ENCODE measurements at regions not wholly inside any gene's neighbourhood (a gene's known extent, or its start where the extent isn't known, plus 50 kb on each side); places are given as distances from the start of the nearest gene placed in this dataset.

DNA sequence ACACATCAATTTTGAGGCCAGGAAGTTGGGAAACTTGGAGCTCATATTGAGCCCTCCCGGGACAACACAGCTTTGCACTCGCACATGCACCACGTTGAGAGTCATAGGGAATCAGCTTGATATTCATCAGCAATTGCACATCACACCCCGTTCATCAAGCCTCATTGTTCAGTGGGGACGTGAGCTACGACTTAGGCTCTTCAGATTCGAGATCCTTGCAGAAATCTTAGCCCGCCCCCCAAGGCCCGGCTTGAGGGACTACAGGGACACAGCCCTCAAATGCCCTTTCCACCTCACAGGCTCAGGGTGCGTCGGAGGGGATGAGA is 93.0 kb upstream of the MAFB start:
- H3K4me1 ChIP-seq (ENCODE audit: insufficient read depth, low read length): no peaks in the 10 kb centered on the region

GRCh38 chr20:40785346-40785745 is 96.3 kb upstream of the MAFB start:
- H3K36me3 ChIP-seq (ENCODE audit: insufficient read depth, low read length): no peaks in the 10 kb centered on the region
- H3K4me1 ChIP-seq (ENCODE audit: insufficient read depth, low read length): no peaks in the 10 kb centered on the region
- WGBS: 91% methylated on average over 3 of the region's 3 CpGs
- H3K9ac ChIP-seq (ENCODE audit: low read depth, low read length): no peak overlapping the region
- H3K27ac ChIP-seq (ENCODE audit: low read depth, low read length): no peak overlapping the region
- H3K4me3 ChIP-seq (ENCODE audit: low read length): no peak overlapping the region
- no peaks in the 10 kb centered on the region for H3K27me3 ChIP-seq (ENCODE audit: insufficient read depth, low read length)
- H3K9me3 ChIP-seq (ENCODE audit: insufficient read depth, low read depth, low read length): no peaks in the 10 kb centered on the region

More for the DNA sequence above, 93.0 kb upstream of the MAFB start:
- Histone ChIP-seq H3K9me3 (ENCODE audit: insufficient read depth, low read depth, low read length) (no peaks in the 10 kb centered on the region), H3K27ac (ENCODE audit: low read depth, low read length) (no peak overlapping the region), H3K27me3 (ENCODE audit: insufficient read depth, low read length) (no peaks in the 10 kb centered on the region; the same call in 1 of the 2 replicates), H3K4me3 (ENCODE audit: low read length) (no peak overlapping the region), H3K36me3 (ENCODE audit: insufficient read depth, low read length) (no peaks in the 10 kb centered on the region), H3K9ac (ENCODE audit: low read depth, low read length) (no peak overlapping the region)
- WGBS: 86% methylated on average over 11 of the region's 11 CpGs

- 78% methylated on average over 11 of the region's 11 CpGs for WGBS
- Histone ChIP-seq H3K9me3 (ENCODE audit: insufficient read depth, low read depth, low read length) (no peaks in the 10 kb centered on the region), H3K36me3 (ENCODE audit: insufficient read depth, low read length) (no peaks in the 10 kb centered on the region), H3K27ac (ENCODE audit: low read depth, low read length) (no peak overlapping the region), H3K27me3 (ENCODE audit: insufficient read depth, low read length) (no peaks in the 10 kb centered on the region), H3K4me3 (ENCODE audit: low read length) (no peak overlapping the region), H3K9ac (ENCODE audit: low read depth, low read length) (no peak overlapping the region), H3K4me1 (ENCODE audit: insufficient read depth, low read length) (no peaks in the 10 kb centered on the region)
Measured at GRCh38 chr20:40786336-40786735, 97.3 kb upstream of the MAFB start.

DNA sequence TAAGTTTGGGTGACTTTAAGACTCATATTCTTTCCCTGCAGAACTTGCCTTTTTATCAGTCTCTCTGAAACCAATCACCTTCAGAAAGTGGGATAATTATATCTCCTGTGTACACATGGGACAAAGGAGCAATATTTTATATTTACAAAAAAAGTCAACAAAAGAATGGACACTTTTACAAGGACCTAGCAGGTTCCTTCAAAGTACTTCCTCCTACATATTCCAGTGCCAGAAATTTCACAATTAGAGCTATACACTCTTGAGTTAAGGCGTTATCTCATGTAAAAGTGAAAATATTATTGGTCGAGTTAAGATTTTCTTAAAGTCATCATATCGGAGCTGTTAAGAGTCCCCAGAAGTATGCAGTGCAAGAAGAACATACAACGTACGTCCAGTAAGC is 98.9 kb upstream of the MAFB start:
- no peaks in the 10 kb centered on the region for H3K27me3 ChIP-seq (ENCODE audit: insufficient read depth, low read length)
- WGBS: 94% methylated on average over 5 of the region's 5 CpGs
- H3K4me3 ChIP-seq (ENCODE audit: low read length): no peak overlapping the region
- H3K4me1 ChIP-seq (ENCODE audit: insufficient read depth, low read length): no peaks in the 10 kb centered on the region
- no peaks in the 10 kb centered on the region for H3K36me3 ChIP-seq (ENCODE audit: insufficient read depth, low read length)
- no peaks in the 10 kb centered on the region for H3K9me3 ChIP-seq (ENCODE audit: insufficient read depth, low read depth, low read length)
- no peak overlapping the region for H3K9ac ChIP-seq (ENCODE audit: low read depth, low read length)
- H3K27ac ChIP-seq (ENCODE audit: low read depth, low read length): no peak overlapping the region

GRCh38 chr20:40797425-40797824 is 108.4 kb upstream of the MAFB start:
- no peaks in the 10 kb centered on the region for H3K4me1 ChIP-seq (ENCODE audit: insufficient read depth, low read length)
- no peak overlapping the region for H3K9ac ChIP-seq (ENCODE audit: low read depth, low read length)
- H3K27me3 ChIP-seq (ENCODE audit: insufficient read depth, low read length): no peaks in the 10 kb centered on the region
- no peak overlapping the region for H3K4me3 ChIP-seq (ENCODE audit: low read length)
- H3K27ac ChIP-seq (ENCODE audit: low read depth, low read length): no peak overlapping the region
- no peaks in the 10 kb centered on the region for H3K36me3 ChIP-seq (ENCODE audit: insufficient read depth, low read length)
- 55% methylated on average over 4 of the region's 4 CpGs for WGBS
- no peaks in the 10 kb centered on the region for H3K9me3 ChIP-seq (ENCODE audit: insufficient read depth, low read depth, low read length)

GRCh38 chr20:40798066-40798465 is 109.0 kb upstream of the MAFB start:
- no peaks in the 10 kb centered on the region for H3K4me1 ChIP-seq (ENCODE audit: insufficient read depth, low read length)
- H3K27ac ChIP-seq (ENCODE audit: low read depth, low read length): no peak overlapping the region
- no peaks in the 10 kb centered on the region for H3K27me3 ChIP-seq (ENCODE audit: insufficient read depth, low read length)
- no peaks in the 10 kb centered on the region for H3K36me3 ChIP-seq (ENCODE audit: insufficient read depth, low read length)
- no peaks in the 10 kb centered on the region for H3K9me3 ChIP-seq (ENCODE audit: insufficient read depth, low read depth, low read length)
- no peak overlapping the region for H3K9ac ChIP-seq (ENCODE audit: low read depth, low read length)
- no peak overlapping the region for H3K4me3 ChIP-seq (ENCODE audit: low read length)

GRCh38 chr20:40802886-40803285 is 113.8 kb upstream of the MAFB start:
- no peak overlapping the region for H3K9ac ChIP-seq (ENCODE audit: low read depth, low read length)
- no peaks in the 10 kb centered on the region for H3K4me1 ChIP-seq (ENCODE audit: insufficient read depth, low read length)
- 91% methylated on average over 3 of the region's 3 CpGs for WGBS
- H3K27me3 ChIP-seq (ENCODE audit: insufficient read depth, low read length): no peaks in the 10 kb centered on the region
- H3K36me3 ChIP-seq (ENCODE audit: insufficient read depth, low read length): no peaks in the 10 kb centered on the region
- no peak overlapping the region for H3K27ac ChIP-seq (ENCODE audit: low read depth, low read length)
- no peaks in the 10 kb centered on the region for H3K9me3 ChIP-seq (ENCODE audit: insufficient read depth, low read depth, low read length)
- H3K4me3 ChIP-seq (ENCODE audit: low read length): no peak overlapping the region

DNA sequence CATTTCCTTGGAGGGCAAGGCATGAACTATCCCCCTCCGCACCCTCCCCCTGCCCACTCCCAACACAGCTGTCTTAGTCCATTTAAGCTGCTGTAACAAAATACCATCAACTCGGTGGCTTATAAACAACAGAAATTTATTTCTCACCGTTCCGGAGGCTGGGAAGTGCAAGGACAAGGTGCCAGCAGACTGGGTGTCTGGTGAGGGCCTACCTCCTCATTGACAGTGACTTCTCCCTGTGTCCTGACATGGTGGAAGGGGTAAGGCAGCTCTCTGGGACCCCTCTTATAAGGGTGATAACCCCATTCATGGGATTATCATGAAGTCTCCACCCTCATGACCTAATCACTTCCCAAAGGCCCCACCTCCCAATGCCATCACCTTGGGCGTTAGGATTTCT is 114.3 kb upstream of the MAFB start:
- no peaks in the 10 kb centered on the region for H3K27me3 ChIP-seq (ENCODE audit: insufficient read depth, low read length)
- WGBS: 95% methylated on average over 5 of the region's 5 CpGs
- no peaks in the 10 kb centered on the region for H3K36me3 ChIP-seq (ENCODE audit: insufficient read depth, low read length)
- no peak overlapping the region for H3K9ac ChIP-seq (ENCODE audit: low read depth, low read length)
- H3K4me1 ChIP-seq (ENCODE audit: insufficient read depth, low read length): no peaks in the 10 kb centered on the region
- H3K9me3 ChIP-seq (ENCODE audit: insufficient read depth, low read depth, low read length): no peaks in the 10 kb centered on the region
- no peak overlapping the region for H3K27ac ChIP-seq (ENCODE audit: low read depth, low read length)
- H3K4me3 ChIP-seq (ENCODE audit: low read length): no peak overlapping the region

- Histone ChIP-seq H3K4me1 (ENCODE audit: insufficient read depth, low read length) (no peaks in the 10 kb centered on the region), H3K9ac (ENCODE audit: low read depth, low read length) (no peak overlapping the region), H3K36me3 (ENCODE audit: insufficient read depth, low read length) (no peaks in the 10 kb centered on the region), H3K4me3 (ENCODE audit: low read length) (no peak overlapping the region), H3K27me3 (ENCODE audit: insufficient read depth, low read length) (no peaks in the 10 kb centered on the region), H3K9me3 (ENCODE audit: insufficient read depth, low read depth, low read length) (no peaks in the 10 kb centered on the region), H3K27ac (ENCODE audit: low read depth, low read length) (no peak overlapping the region)
- 90% methylated on average over 3 of the region's 3 CpGs for WGBS
Measured at GRCh38 chr20:40805592-40805991, 116.6 kb upstream of the MAFB start.

- Histone ChIP-seq H3K4me1 (ENCODE audit: insufficient read depth, low read length) (no peaks in the 10 kb centered on the region), H3K27ac (ENCODE audit: low read depth, low read length) (no peak overlapping the region), H3K9ac (ENCODE audit: low read depth, low read length) (no peak overlapping the region), H3K4me3 (ENCODE audit: low read length) (no peak overlapping the region), H3K27me3 (ENCODE audit: insufficient read depth, low read length) (no peaks in the 10 kb centered on the region), H3K36me3 (ENCODE audit: insufficient read depth, low read length) (no peaks in the 10 kb centered on the region), H3K9me3 (ENCODE audit: insufficient read depth, low read depth, low read length) (no peaks in the 10 kb centered on the region)
- 89% methylated on average over 21 of the region's 21 CpGs for WGBS
Measured at GRCh38 chr20:40806929-40807820, 118.1 kb upstream of the MAFB start.

DNA sequence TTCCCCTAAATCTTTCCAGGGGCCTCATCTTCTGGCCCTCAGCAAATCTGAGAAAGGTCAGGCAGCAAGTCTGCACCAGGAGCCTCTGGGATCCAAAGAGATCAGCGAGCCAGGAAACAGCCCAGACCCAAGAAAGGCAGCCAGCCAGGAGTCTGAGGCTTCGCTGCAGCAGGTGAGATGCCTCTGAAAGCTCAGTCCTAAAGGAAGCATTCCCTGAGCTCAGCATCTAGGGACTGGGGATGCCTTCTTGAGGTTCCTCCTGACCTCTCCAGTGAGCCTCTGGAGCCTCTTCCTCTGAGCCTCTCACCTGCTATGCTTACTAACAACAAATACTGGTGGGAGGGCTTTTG is 118.8 kb upstream of the MAFB start:
- Histone ChIP-seq H3K4me1 (ENCODE audit: insufficient read depth, low read length) (no peaks in the 10 kb centered on the region), H3K9ac (ENCODE audit: low read depth, low read length) (no peak overlapping the region), H3K27me3 (ENCODE audit: insufficient read depth, low read length) (no peaks in the 10 kb centered on the region), H3K27ac (ENCODE audit: low read depth, low read length) (no peak overlapping the region), H3K9me3 (ENCODE audit: insufficient read depth, low read depth, low read length) (no peaks in the 10 kb centered on the region), H3K4me3 (ENCODE audit: low read length) (no peak overlapping the region), H3K36me3 (ENCODE audit: insufficient read depth, low read length) (no peaks in the 10 kb centered on the region)
- WGBS: 91% methylated on average over 2 of the region's 2 CpGs

DNA sequence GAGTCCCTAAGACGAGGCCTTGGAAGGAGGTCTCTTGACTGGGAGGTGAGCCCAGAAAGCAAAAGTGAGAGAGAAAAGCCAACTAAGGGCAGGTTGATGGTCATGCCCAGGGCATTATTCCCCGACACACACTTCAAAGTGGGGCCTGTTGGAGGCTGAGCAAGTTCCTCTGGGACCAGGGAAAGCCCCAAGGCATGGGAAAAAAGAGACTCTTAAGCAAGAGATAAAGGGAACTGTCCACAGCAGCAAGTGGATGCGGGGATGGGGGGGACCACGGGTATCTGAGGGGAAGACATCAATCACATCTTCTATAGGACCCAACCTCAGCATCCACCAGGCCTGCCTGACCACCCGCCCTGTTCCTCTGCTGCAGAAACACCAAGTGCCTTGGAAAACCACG is 119.9 kb upstream of the MAFB start:
- no peaks in the 10 kb centered on the region for H3K36me3 ChIP-seq (ENCODE audit: insufficient read depth, low read length)
- no peaks in the 10 kb centered on the region for H3K4me1 ChIP-seq (ENCODE audit: insufficient read depth, low read length)
- no peak overlapping the region for H3K4me3 ChIP-seq (ENCODE audit: low read length)
- no peaks in the 10 kb centered on the region for H3K27me3 ChIP-seq (ENCODE audit: insufficient read depth, low read length)
- no peak overlapping the region for H3K27ac ChIP-seq (ENCODE audit: low read depth, low read length)
- 65% methylated on average over 6 of the region's 6 CpGs for WGBS
- H3K9ac ChIP-seq (ENCODE audit: low read depth, low read length): no peak overlapping the region
- no peaks in the 10 kb centered on the region for H3K9me3 ChIP-seq (ENCODE audit: insufficient read depth, low read depth, low read length)
